ENCODE measurements at regions not wholly inside any gene's neighbourhood (a gene's known extent, or its start where the extent isn't known, plus 50 kb on each side); places are given as distances from the start of the nearest gene placed in this dataset.
"Not testable (repeated sequence)": the region's sequence is repeated elsewhere in the genome, so short reads cannot be mapped to it uniquely, and the experiment has no call there.

GRCh38 chr21:31417214-31417613, 73.2 kb upstream of the TIAM1 start:
- not testable (repeated sequence) for TF ChIP-seq CTCF (conservative IDR thresholded peaks at IDR 0.05); ZFX (IDR thresholded peaks at IDR 0.05)

All from C4-2B (cell line).